SW 1271 (cell line): ENCODE measurements at regions not wholly inside any gene's neighbourhood (a gene's known extent, or its start where the extent isn't known, plus 50 kb on each side); places are given as distances from the start of the nearest gene placed in this dataset.
"Not testable (repeated sequence)": the region's sequence is repeated elsewhere in the genome, so short reads cannot be mapped to it uniquely, and the experiment has no call there.

ENCODE experiments used
- DNase-seq, 2 experiments: peaks; one replicate each; lab custom pipeline; 2025; lab: John Stamatoyannopoulos, UW

DNA sequence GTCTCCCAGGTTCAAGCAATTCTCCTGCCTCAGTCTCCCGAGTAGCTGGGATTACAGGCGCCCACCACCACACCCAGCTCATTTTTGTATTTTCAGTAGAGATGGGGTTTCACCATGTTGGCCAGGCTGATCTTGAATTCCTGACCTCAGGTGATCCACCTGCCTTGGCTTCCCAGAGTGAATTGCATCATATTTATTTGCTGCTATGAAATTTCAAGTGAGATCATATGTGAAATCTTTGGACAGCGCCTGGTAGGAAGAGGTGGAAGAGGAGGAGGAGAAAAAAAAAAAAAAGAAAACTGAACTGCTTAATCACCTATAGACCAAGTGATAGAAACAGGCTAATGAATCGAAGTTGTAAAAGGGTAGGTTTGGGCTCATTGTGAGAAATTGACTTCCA is 557.8 kb upstream of the C16orf82 start:
- DNase-seq, result not testable (repeated sequence)

DNA sequence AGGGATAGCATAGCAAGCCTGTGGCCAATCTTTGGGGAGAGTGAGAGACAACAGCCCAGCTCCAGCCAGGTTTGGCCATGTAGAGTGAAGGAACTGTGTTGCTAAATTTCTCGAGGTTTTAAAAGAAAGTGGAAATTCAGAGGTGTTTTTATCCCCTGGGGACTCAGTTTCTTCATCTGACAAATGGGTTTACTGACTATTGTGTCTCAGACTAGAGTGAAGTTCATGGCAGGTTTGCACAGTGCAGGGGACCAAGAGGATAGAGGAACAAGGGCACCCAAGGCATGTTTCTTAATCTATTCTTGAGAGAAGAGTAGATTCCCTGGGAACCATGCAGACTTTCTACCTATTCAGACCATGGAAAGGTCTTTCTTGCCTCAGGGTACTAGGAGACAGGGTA is 555.8 kb upstream of the C16orf82 start:
- no peak for DNase-seq

DNA sequence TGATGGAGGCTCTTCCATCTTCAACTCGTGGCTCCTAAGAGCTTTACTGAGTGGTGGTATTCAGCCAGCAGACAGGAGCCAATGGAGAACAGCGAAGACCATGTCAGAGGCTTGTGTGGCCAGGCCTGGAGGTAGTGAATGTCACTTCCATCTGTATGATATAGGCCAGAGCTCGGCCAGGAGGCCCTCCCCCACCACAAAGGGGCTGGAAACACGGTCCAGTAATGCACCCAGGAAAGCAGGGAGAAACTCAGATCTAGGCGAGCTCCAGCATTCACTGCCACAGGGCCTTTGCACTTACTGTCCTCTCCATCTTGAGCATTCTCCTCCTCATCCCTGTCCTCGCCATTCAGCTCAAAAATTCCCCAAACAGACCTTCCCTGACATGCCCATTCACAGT is 555.3 kb upstream of the C16orf82 start:
- no peak for DNase-seq

- DNase-seq, result no peak
Observed at GRCh38 chr16:26521626-26522025, 545.1 kb upstream of the C16orf82 start.

GRCh38 chr16:26524281-26524680 is 542.4 kb upstream of the C16orf82 start:
- no peak for DNase-seq

- no peak for DNase-seq
Observed at GRCh38 chr16:26524846-26525245, 541.9 kb upstream of the C16orf82 start.

GRCh38 chr16:26525856-26526255 is 540.9 kb upstream of the C16orf82 start:
- no peak for DNase-seq

DNA sequence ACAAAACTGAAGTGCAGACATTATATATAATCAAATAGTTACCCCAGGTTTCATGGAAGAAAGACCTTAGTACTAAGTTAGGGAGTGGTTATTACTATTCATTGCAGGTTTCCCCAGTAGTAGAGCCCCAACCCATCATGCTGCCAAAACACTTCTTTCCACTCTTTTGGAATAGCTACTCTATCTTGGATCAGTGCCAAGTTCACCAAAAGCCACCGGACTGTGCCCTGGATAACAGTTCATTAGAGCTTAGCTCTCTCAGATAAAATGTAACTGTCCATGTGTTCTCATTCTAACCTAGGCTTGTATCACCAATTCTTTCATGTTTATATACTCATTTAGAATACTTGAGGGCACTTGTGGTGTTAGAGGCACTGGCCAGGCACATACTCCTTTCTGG is 540.1 kb upstream of the C16orf82 start:
- no peak for DNase-seq

- DNase-seq, result no peak
Observed at GRCh38 chr16:26530584-26531289, 536.0 kb upstream of the C16orf82 start.

- DNase-seq, result no peak
Observed at GRCh38 chr16:26531290-26531730, 535.4 kb upstream of the C16orf82 start.

- DNase-seq, result no peak
Observed at GRCh38 chr16:26532456-26532855, 534.3 kb upstream of the C16orf82 start.

DNA sequence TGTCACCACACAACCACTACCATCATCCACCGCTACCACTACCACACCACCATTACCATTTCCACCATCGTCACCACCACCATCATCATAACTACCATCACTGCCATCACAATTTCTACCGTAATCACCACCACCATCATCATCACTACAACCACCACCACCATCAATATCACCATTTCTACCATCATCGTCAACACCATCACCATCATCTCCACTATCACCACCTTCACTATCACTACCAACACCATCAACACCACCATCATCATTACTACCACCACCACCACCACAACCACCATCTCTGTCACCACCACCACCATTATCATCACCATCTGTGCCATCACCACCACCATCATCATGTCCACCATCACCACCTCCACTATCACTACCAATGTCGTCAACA is 524.5 kb upstream of the C16orf82 start:
- no peak for DNase-seq

DNA sequence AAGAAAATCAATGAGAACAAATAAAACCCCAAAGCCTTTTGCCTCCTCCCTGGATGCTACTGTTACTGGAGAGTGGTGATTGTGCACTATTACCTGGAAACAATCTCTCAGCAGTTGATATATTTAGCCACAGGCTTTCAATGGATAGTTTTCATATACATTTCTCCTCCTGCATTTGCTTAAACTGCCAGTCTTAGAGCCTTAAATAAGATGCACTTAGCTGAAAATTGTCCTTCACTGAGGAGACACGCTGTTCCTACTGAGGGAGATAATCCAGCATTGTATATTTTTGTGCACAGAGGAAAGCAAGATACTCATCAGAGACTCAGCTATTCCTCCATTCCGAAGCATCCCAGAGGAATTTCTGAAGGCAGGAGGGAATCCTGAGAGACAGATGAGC is 520.2 kb upstream of the C16orf82 start:
- DNase-seq, result no peak

GRCh38 chr16:26547681-26548080 is 519.0 kb upstream of the C16orf82 start:
- DNase-seq, result no peak

GRCh38 chr16:26550111-26550610 is 516.6 kb upstream of the C16orf82 start:
- DNase-seq, result no peak

GRCh38 chr16:26554030-26554429 is 512.7 kb upstream of the C16orf82 start:
- DNase-seq, result no peak

GRCh38 chr16:26561303-26561702 is 505.4 kb upstream of the C16orf82 start:
- DNase-seq, result no peak

- DNase-seq, result no peak
Observed at GRCh38 chr16:26563018-26563417, 503.7 kb upstream of the C16orf82 start.

GRCh38 chr16:26567356-26567755 is 499.4 kb upstream of the C16orf82 start:
- DNase-seq, result no peak

GRCh38 chr16:26569793-26570192 is 496.9 kb upstream of the C16orf82 start:
- DNase-seq, result peak in 1 of 2 experiments; percentile 3

GRCh38 chr16:26578748-26579147 is 488.0 kb upstream of the C16orf82 start:
- DNase-seq, result no peak

DNA sequence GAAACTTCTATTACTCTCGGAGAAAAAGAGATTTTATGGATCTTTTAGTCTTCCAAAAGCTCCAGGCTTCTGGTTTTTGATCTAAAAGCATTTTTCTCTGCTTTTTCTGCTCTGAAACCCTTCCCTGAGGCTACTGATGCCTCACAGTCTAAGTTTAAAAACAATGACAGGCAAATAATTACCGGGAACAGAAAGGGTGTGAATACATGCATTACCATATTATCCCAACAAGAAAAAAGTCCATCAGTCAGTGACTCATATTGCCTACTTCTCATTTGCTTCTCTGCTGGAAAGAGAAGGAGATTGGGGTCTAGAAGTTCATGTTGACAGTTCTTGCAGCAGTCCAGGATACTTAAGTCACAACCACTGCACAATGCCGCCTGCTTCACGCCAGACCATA is 482.9 kb upstream of the C16orf82 start:
- no peak for DNase-seq

- no peak for DNase-seq
Observed at GRCh38 chr16:26593700-26594099, 473.0 kb upstream of the C16orf82 start.

- DNase-seq, result no peak
Observed at GRCh38 chr16:26594666-26595065, 472.1 kb upstream of the C16orf82 start.
